ENCODE measurements at regions not wholly inside any gene's neighbourhood (a gene's known extent, or its start where the extent isn't known, plus 50 kb on each side); places are given as distances from the start of the nearest gene placed in this dataset.

DNA sequence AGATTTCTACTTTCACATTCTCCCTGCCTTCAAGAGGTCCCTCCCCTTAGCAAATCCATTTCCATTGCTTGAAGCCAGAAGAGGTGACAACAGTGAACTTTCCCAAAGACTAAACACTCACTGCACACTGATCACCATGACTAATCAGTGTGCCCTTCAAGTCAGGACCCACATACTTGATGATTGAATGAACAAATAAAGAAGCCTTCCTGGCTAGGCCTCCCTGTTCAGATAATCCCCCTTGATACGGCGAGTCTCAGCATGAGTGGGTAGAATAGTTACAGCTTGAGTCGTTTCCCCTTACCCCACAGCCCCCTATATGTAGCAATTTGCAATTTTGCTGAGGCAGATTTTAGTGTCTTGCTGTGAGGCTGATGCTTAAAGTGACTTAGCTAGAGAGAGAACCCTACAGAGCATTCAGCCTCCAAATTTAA, 102.2 kb downstream of the UNC5CL start:
- no peak for DNase-seq

GRCh38 chr6:40933864-40934263, 105.2 kb downstream of the UNC5CL start:
- DNase-seq: no peak

DNA sequence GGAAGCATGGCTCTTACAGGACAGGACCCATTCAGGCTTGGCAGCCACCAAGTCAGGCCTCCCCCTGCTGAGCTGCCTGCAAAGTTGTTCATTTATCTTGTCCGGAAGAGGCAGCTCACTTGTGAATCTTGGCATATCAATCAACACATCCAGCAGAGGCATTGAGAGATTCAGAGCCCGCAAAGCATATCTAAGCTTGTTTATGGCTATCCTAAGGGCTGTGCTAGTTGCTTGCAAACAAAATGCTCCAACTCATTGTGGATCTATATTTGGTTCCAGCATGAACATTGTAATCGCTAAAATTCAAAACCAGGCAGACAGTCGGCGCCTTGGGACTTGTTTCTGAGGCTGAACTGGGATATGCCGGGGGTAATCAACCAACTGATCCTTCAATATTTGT, 106.1 kb downstream of the UNC5CL start:
- DNase-seq: no peak

DNA sequence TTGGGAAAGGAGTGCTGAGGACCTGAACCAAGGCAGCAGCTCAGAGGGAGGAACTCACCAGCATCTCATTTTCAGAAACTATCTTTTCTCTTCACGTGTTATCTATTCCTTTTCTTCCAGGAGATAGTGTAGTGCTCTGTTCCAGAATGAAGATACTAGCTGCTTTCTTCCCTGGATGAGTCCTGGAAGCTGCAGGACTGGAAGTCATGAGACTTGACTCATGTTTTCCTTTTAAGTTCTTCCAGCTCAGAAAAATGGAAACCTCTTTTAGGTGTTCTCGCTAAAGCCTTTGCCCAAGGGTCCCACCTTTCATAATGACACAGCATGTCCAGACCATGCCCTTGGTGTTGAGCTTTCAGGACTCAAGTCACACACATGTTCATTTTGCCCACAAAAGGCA, 106.7 kb downstream of the UNC5CL start:
- no peak for DNase-seq

- no peak for DNase-seq
Measured at GRCh38 chr6:40931931-40932330, 107.1 kb downstream of the UNC5CL start.

GRCh38 chr6:40930555-40930954, 108.5 kb downstream of the UNC5CL start:
- no peak for DNase-seq

GRCh38 chr6:40930045-40930444, 109.0 kb downstream of the UNC5CL start:
- no peak for DNase-seq

DNA sequence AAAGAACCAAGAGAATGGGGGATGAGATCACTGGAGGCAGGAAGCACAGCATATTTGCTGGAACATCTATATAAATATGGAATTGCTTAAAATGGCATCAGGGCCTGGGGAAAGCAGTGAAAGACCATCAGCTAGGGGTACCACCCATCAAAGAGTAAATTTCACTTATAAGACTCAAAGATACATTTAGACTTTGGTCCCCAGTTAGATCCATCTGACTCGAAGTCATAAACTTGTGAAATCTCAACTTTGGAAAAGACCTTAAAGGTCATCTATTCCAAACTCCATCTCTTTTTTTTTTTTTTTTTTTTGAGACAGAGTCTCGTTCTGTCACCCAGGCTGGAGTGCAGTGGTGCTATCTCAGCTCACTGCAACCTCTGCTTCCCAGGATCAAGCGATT, 109.8 kb downstream of the UNC5CL start:
- no peak for DNase-seq

- no peak for DNase-seq
Measured at GRCh38 chr6:40928763-40929162, 110.3 kb downstream of the UNC5CL start.

- DNase-seq: no peak
Measured at GRCh38 chr6:40928307-40928706, 110.7 kb downstream of the UNC5CL start.

GRCh38 chr6:40925341-40925740, 113.7 kb downstream of the UNC5CL start:
- no peak for DNase-seq

DNA sequence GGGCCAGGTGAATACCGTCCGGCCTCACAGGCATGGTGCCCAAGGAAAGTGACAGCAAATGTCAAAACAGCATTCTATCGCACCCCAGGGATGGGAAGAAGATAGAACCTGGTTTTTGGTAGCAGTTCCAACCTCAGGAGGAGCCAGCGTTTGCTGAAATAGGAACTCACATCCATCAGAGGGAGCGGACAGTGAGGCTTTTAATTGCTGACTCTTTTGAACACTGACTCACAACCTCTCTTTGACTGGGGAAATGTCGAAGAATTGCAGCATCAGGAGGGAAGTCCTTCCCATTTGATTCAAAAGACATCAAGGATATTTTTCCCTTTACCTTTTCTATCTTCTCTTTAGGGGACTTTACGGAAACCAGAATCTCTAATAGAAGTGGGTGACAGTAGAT, 114.2 kb downstream of the UNC5CL start:
- no peak for DNase-seq

DNA sequence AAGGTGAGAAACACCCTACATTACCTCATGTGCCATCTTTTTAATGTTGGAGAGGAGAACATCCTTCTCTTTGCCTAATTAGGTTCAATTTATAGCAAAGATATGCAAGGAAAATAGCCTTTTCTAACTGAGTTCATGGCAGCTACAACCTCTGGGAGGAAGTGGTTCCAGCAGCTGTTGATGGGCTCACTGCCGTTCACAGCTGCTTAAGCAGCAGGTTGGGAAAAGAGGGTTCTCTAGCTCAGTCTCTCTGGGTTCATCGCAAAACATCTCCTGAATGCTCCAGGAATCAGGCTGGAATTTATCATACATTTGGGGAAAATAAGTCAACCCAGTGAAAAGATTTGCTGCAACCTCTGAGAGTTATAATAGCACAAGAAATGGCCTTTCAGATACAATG, 115.1 kb downstream of the UNC5CL start:
- DNase-seq: no peak

GRCh38 chr6:40923326-40923725, 115.7 kb downstream of the UNC5CL start:
- no peak for DNase-seq

DNA sequence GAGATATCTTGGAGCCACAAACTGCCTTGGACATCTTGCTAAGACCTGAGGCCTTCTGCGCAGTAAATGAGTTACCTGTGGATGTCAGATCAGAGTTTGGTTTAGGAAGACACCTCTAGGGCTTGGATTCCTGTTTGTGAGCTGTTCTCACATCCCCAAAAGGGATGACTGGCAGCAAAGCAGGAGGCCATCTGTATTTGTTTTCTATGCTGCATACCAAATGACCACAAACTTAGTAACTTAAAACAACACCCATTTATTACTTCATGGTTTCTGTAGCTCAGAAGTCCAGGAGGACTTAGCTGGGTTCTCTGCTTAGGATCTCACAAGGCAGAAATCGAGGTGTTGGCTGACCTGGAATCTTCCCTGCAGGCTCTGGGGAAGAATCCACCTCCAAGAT, 116.7 kb downstream of the UNC5CL start:
- DNase-seq: no peak

DNA sequence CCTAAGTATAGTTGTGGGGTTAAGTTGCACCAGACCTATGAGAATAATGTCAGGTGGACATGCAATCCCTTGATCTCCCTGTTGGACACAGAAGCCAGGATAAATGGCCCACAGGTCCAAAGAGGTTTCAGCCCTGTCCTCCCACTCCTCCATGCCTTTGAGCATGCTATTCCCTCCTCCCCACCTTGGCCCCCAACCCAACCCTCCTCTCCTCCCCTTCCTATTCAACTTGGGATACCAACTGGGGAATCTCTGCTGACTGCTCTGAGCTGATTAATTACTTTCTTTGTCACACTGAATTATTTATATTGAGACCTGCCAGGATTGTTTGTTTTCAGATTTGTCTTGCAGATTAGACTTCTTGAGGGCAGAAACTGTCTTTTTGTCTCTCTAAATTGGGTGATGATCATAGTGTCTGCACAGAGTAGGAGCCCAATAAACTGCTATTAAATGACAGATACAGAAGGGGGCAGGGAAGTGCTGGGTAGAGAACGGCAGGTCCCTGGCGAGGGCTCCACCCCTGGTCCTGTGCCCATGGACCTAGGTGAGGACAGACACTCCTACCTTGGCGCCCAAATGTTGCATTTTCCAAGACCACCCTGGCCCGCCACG, 120.9 kb downstream of the UNC5CL start:
- DNase-seq: no peak

DNA sequence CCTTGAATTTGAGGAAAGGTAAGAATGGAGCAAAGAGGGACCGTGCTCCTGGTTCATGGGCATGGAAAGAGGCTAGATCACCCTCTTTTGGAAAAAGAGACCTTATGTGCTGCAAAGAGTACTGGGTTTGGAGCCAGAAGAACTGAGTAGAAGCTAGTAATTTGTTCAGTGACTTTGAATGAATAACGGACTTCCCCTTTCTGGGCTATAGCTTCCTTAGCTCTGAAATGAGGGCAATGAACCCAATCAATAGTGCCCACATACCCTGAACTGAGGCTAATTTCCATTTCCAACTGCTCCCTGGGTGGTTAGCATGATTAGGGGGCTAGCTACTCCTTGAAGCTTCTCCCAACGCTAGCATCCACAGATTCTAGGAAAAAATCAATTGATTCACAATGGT, 121.4 kb downstream of the UNC5CL start:
- DNase-seq: no peak

DNA sequence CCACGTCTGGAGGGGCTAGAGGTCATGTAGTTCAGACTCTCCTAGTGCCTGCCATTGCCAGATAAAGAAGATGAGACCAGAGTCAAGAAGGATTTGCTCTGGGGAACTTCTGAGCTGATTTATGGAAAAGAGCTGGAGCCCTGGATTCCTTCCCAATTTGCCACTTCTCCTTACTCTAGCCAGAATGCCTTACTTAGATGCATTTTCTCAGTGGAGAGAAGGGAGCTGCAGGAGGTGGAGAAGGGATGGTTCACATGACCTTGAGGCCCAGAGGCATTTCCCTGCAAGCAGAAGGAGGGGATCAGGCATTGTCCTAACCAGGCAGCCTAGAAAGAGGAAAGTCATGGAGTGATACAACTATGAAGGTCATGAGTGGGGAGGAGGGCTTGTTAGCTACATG, 122.2 kb downstream of the UNC5CL start:
- no peak for DNase-seq

DNA sequence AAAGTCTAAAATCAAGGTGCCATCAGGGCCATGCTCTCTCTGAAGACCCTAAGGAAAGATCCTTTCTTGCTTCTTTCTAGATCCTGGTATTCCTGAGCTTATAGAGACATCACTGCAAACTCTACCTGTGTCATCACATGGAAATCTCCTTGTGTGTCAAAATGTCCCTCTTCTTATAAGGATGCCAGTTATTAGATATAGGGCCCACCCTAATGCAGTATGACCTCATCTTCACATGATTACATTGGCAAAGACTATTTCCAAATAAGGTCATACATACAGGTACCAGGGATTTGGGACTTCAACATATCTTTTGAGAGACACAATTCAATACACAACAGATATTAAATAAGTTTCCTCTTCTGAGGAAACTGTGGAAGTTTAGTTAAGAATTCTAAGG, 123.9 kb downstream of the UNC5CL start:
- DNase-seq: no peak

- no peak for DNase-seq
Measured at GRCh38 chr6:40914005-40914404, 125.0 kb downstream of the UNC5CL start.

DNA sequence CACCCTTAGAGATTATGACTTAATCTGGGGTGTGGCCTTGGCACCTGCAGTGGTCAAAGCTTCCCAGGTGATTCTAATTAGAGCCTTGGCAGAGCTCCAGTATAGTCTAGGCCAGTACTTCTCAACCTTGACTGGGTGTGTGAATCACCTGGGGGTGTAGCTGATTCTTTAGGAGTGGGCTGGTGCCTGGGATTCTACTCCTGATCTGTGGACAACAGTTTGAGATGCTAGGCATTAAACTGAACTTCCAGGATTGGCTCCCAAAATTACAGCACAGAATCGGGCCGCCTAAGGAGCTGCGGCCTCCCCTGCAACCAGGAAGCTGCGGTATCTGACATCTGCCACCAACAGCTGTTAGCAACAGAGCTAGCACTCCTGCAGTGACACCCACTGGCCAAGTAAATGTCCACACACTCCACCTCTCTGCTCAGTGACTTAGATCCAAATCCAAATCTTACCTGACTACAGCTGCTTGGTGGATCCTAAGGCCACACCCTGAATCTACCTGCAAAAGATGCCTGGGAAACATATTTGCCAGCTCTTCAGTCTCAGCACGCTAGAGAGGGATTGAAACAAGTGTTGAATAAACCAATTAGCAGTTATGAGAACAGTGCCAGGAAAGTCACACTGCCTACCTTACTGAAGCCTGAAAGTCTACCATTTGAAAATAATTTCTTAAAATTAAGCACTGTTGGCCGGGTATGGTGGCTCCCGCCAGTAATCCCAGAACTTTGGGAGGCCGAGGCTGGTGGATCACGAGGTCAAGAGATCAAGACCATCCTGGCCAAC, 126.7 kb downstream of the UNC5CL start:
- peak; percentile 60 for DNase-seq

- no peak for DNase-seq
Measured at GRCh38 chr6:40910260-40910893, 128.6 kb downstream of the UNC5CL start.

GRCh38 chr6:40909811-40910210, 129.2 kb downstream of the UNC5CL start:
- DNase-seq: no peak

GRCh38 chr6:40907198-40907701, 131.8 kb downstream of the UNC5CL start:
- DNase-seq: no peak

All from femur (tissue), 1 donor.